Keratinocyte (primary cell): ENCODE measurements at regions not wholly inside any gene's neighbourhood (a gene's known extent, or its start where the extent isn't known, plus 50 kb on each side); places are given as distances from the start of the nearest gene placed in this dataset.

ENCODE experiments used
- EZH2 ChIP-seq: IDR thresholded peaks from one replicate; pipeline ENCODE4 v1.6.1; 2012; ENCODE audit warnings: inconsistent platforms, mild to moderate bottlenecking, low read length, moderate library complexity
- TF ChIP-seq, protein P1 (sequence below), 3 experiments: IDR thresholded peaks in 1 of 3; conservative IDR thresholded peaks in 1 of 3; optimal IDR thresholded peaks in 1 of 3; 2 replicates in 2 of 3; 3 replicates in 1 of 3; pipeline versions ENCODE3 to v1.5.1; 2011; ENCODE audit warnings: low read length in 3 of 3, mild to moderate bottlenecking in 3 of 3, moderate library complexity in 2 of 3, control low read depth in 1 of 3, inconsistent platforms in 1 of 3; ENCODE audit not compliant: insufficient read depth in 2 of 3; ENCODE audit errors: extremely low read depth in 1 of 3

DNA sequence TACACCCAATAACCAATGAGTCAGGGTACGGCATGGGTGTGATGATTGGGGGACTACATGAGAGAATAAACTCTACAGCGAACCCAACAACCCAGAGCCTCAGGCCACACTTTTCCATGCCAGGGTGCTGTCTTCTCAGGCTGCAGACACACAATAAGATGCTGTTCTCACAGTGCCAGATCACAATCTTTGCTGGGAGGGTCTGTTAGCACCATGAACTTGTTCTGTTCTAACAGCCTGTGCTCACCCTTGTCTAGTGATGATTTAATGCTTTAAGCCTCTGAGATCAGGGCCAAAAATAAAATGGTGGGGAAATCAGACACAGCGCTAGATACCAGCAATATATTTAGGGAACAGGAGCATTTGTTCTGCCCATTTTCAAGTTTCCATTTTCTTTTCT, 621.9 kb upstream of the TBX3 start:
- TF ChIP-seq, protein P1, sequence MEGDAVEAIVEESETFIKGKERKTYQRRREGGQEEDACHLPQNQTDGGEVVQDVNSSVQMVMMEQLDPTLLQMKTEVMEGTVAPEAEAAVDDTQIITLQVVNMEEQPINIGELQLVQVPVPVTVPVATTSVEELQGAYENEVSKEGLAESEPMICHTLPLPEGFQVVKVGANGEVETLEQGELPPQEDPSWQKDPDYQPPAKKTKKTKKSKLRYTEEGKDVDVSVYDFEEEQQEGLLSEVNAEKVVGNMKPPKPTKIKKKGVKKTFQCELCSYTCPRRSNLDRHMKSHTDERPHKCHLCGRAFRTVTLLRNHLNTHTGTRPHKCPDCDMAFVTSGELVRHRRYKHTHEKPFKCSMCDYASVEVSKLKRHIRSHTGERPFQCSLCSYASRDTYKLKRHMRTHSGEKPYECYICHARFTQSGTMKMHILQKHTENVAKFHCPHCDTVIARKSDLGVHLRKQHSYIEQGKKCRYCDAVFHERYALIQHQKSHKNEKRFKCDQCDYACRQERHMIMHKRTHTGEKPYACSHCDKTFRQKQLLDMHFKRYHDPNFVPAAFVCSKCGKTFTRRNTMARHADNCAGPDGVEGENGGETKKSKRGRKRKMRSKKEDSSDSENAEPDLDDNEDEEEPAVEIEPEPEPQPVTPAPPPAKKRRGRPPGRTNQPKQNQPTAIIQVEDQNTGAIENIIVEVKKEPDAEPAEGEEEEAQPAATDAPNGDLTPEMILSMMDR (optimal IDR thresholded peaks at IDR 0.05 in 1 of 3, IDR thresholded peaks at IDR 0.05 in 1 of 3, conservative IDR thresholded peaks at IDR 0.05 in 1 of 3; ENCODE audit: extremely low read depth in 1 of 3, insufficient read depth in 2 of 3, low read length in 3 of 3): no peak
- no peak for TF ChIP-seq EZH2
